NCI-H146 treated with DMSO at 0.1 percent for 48 hours (cell line): ENCODE measurements at regions not wholly inside any gene's neighbourhood (a gene's known extent, or its start where the extent isn't known, plus 50 kb on each side); places are given as distances from the start of the nearest gene placed in this dataset.
A peak's percentile ranks its signal among the peaks of the same experiment; 100 is the strongest.
"Not testable (repeated sequence)": the region's sequence is repeated elsewhere in the genome, so short reads cannot be mapped to it uniquely, and the experiment has no call there.

ENCODE experiments used
- DNase-seq: peaks from one replicate; lab custom pipeline; 2025; ENCODE audit not compliant: unreplicated experiment; lab: John Stamatoyannopoulos, UW

DNA sequence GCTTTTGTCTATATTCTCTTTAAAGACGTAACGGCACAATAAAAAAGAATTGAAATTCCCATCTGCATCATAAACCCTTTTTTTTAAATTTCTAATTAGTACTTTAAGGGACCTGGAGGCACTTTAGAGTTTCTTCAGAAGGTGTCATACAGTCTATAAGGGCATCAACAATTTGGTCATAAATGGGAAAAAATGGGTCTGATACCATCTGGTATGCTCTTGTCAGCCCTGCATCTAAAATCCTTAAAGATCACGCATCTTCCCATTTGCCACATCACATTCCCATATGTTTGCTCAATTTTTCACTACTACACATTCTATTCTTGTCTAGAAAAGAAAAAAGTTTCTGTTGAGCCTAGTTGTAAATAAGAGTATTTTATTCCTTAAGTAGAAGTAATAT lies 53.8 kb downstream of the COX7C start:
- no peak for DNase-seq

GRCh38 chr5:86674069-86674468 lies 56.3 kb downstream of the COX7C start:
- DNase-seq: no peak

- no peak for DNase-seq
Observed at GRCh38 chr5:86675311-86675710, 57.6 kb downstream of the COX7C start.

DNA sequence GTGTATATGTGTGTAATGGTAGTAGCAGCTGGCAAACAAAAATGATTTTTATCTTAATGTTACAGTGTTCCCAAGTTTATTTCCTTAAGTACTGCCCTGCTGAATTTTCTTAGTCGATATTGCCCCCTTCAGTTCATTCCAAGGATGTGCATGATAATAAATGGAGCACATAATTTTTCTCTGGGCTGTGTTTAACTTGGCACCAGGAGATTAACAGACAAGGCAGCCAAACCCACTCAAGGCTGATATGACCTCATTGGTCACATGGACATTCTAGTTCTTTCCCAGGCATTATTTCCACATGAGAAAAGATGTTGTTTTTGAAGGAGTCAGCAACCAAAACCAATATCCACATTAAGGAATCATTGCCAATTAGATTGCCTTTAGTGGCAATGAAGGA lies 61.8 kb downstream of the COX7C start:
- peak; percentile 25 for DNase-seq

GRCh38 chr5:86679949-86680348 lies 62.2 kb downstream of the COX7C start:
- no peak for DNase-seq

GRCh38 chr5:86684222-86684621 lies 66.5 kb downstream of the COX7C start:
- DNase-seq: no peak

DNA sequence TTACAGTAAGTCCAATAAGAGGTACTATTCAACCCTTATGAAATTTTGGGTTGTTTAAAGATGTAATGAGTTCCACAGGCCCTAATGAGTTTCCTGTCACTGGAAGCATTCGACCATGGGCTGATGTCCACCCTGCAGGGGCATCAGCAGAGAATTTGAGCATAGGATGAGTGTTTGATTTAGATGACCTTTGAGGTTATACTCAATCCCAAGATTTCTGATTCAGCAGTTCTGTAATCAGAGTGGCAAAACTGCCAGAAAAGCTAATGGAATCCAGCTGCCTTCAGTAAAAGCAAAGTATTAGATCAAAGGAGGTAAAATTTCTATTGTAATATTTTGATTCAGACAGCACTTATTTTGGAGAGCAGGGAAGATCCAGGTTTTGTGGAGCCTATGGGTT lies 68.3 kb downstream of the COX7C start:
- no peak for DNase-seq

DNA sequence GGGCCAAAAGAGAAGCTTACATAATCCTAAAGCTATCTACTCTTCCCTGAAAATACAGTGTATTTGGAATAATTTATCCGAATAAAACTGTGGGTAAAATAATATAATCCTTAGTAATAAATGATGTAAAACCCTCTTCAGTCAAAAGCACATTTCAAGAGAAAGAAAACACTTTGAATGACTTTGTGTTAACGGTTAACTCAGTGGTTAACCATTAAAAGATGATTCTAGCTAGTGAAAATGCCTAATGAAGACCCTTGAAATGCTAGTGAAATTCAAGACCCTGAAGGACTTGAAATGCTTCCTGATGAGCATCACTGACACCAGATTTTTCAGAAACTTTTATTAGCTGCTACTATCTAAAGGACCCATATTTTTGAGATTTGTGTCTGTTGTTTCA lies 70.7 kb downstream of the COX7C start:
- no peak for DNase-seq

- DNase-seq: no peak
Observed at GRCh38 chr5:86689103-86689729, 71.5 kb downstream of the COX7C start.

DNA sequence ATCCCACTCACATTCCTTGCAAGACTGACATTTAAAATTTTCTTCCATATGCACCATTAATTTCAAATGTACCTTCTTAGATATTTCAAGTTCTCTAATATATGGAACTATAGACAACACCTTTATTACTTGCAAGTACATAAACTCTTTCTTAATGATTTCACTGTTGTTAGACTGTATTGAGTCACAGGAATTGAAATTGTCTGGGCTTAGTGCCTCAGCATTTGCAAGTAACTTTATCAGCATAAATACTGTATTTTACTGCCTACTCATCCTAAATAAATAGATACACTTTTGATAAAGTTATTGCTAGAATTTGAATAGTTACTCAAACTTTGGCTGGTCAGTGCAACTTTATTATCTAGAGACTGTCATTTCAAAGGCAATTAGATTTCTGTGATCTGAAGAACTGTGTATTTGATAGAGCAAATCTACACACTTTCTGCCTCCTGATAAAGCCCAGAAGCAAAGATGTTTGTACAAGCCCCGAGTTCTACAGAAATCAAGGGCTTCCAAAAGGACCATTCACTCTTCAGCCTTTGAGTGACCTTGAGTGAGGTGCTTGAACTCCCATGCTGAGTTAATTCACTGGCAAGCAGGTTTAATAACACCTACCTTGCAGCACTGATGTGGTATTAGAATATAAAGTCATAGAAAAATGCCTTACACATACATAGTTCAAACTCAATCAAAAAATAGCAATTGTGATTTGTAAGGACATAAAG lies 91.6 kb downstream of the COX7C start:
- DNase-seq: no peak

- no peak for DNase-seq
Observed at GRCh38 chr5:86716121-86716520, 98.4 kb downstream of the COX7C start.

DNA sequence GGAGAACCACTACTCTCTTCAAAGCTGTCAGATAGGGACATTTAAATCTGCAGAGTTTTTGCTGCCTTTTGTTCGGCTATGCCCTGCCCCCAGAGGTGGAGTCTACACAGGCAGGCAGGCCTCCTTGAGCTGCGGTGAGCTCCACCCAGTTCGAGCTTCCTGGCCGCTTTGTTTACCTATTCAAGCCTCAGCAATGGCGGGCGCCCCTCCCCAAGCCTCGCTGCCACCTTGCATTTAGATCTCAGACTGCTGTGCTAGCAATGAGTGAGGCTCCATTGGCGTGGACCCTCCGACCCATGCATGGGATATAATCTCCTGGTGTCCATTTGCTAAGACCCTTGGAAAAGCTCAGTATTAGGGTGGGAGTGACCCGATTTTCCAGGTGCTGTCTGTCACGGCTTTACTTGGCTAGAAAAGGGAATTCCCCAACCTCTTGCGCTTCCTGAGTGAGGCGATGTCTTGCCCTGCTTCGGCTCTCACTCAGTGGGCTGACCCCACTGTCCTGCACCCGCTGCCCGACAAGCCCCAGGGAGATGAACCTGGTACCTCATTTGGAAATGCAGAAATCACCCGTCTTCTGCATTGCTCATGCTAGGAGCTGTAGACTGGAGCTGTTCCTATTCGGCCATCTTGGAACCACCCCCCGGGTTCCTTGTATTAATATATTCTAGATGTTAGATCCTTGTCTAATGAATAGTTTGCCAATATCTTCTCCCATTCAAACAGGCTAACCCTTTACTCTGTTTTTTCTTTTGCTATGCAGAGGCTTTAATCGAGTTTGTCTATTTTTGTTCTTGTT lies 113.8 kb downstream of the COX7C start:
- not testable (repeated sequence) for DNase-seq

DNA sequence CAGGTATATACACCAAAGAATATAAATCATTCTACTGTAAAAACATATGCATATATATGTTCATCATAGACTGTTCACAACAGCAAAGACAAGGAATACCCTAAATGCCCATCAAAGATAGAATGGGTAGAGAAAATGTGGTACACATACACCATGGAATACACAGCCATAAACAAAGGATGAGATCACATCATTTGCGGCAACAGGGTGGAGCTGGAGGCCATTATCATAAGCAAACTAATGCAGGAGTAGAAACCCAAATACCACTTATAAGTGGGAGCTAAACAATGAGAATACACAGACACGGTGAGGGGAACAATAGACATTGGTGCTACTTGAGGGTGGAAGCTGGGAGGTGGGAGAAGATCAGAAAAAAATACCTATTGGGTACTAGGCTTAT lies 117.6 kb downstream of the COX7C start:
- DNase-seq: no peak

DNA sequence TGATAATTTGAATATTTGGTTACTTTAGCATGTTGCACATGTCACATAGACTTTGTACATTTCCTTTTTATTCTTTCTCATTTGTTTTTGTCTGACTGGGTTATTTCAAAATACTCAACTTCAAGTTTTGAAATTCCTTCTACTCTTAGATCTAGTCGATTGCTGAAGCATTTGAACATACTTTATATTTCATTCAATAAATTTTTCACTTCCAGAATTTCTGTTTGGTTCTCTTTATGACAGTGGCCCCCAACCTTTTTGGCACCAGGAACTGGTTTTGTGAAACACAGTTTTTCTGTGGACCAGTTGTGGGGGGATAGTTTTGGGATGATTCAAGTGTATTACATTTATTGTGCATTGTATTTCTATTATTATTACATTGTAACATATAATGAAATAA lies 119.8 kb downstream of the COX7C start:
- no peak for DNase-seq

GRCh38 chr5:86748538-86749105 lies 130.9 kb downstream of the COX7C start:
- no peak for DNase-seq

DNA sequence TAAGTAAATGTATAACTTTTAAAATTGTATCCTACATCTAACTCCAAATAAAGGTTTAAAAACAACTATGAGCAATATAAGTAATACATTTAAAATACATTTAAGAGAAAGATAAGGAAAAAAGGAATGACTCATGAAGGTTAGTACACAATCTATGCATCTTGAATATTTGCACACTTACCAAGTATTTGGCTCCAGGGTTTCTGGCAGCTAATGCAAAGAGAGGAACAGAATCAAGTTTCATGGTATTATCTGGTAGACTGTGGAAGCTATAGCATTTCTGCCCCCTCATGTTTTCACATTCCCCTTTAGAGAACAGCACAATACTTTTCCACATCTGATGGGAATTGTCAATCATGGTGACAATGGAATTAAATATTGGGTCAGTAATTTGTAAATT lies 132.1 kb downstream of the COX7C start:
- no peak for DNase-seq

GRCh38 chr5:86756839-86757238 lies 139.1 kb downstream of the COX7C start:
- DNase-seq: no peak

DNA sequence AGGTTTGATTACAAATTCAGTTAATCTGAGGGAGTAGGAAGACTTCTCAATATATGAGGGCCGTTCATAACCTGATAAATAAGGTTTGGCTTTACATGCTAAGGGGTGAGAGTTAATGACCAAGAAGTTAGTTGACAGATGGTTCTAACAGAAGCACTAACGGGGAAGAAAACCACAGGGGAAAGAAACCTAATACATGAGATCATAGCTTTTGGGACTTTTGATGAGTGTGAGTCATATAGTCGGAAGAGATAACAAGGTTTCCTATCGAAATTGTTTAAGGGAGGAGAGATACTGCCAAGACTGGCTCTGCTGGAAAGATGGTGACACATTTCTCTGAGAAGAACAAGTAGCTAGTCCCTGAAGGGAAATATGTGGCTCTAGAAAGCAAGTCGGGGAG lies 140.1 kb downstream of the COX7C start:
- no peak for DNase-seq

- no peak for DNase-seq
Observed at GRCh38 chr5:86760661-86761060, 142.9 kb downstream of the COX7C start.

DNA sequence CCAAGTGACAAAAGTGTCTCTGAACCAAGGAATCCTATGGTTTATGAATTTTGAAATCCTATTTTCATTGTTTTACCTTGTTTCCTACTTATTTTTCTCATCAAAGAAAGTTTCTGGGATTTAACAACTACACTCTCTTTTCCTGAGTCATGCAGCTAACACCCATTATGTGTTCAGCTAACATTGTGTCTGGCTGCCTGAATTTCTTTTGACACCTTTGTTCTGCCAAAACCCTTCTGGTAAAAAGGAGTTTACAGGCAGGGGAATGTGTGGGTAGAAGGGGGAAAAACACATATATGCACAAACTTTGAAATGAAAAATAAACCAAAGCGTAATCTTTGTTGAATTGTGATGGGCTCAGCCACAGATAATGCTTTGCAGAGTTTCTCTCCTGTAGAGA lies 146.2 kb downstream of the COX7C start:
- DNase-seq: no peak

- no peak for DNase-seq
Observed at GRCh38 chr5:86765778-86766502, 148.2 kb downstream of the COX7C start.
